OCI-LY1 (cell line): ENCODE measurements at regions not wholly inside any gene's neighbourhood (a gene's known extent, or its start where the extent isn't known, plus 50 kb on each side); places are given as distances from the start of the nearest gene placed in this dataset.

ENCODE experiments used
- H2AFZ ChIP-seq: fragments of 200-600 bp; sonication (generic), shearing (Covaris generic); 2 replicates; pipeline ENCODE4 v1.6.0; 2014; ENCODE audit warnings: antibody characterized with exemption, mild to moderate bottlenecking, low read length
- H3F3A ChIP-seq: fragments of 200-600 bp; sonication (generic), shearing (Covaris generic); 2 replicates; pipeline ENCODE4 v1.6.0; 2014; ENCODE audit warnings: mild to moderate bottlenecking, antibody characterized with exemption, low read length, moderate library complexity; ENCODE audit not compliant: insufficient read depth
- H3K27ac ChIP-seq: fragments of 200-600 bp; sonication (generic); 2 replicates; pipeline ENCODE4 v1.5.1; 2014; ENCODE audit warnings: low read length, mixed run types, mild to moderate bottlenecking, low read depth; ENCODE audit not compliant: poor library complexity, severe bottlenecking
- H3K27me3 ChIP-seq: fragments of 200-600 bp; sonication (generic); 2 replicates; pipeline ENCODE4 v1.6.0; 2014; ENCODE audit warnings: antibody characterized with exemption, mild to moderate bottlenecking, low read length, moderate library complexity; ENCODE audit not compliant: insufficient read depth
- H3K36me3 ChIP-seq: fragments of 200-600 bp; sonication (generic); 2 replicates; pipeline ENCODE4 v1.6.1; 2014; ENCODE audit warnings: mild to moderate bottlenecking, antibody characterized with exemption, low read length, moderate library complexity, mixed read lengths; ENCODE audit not compliant: insufficient read depth
- H3K4me1 ChIP-seq: fragments of 200-600 bp; sonication (generic); 2 replicates; pipeline ENCODE4 v1.5.1; 2014; ENCODE audit warnings: mild to moderate bottlenecking, low read length, moderate library complexity; ENCODE audit not compliant: insufficient read depth, severe bottlenecking
- H3K4me2 ChIP-seq: fragments of 200-600 bp; sonication (generic), shearing (Covaris generic); 2 replicates; pipeline ENCODE4 v1.6.1; 2014; ENCODE audit warnings: low read length
- H3K4me3 ChIP-seq: fragments of 200-600 bp; sonication (generic); 2 replicates; pipeline ENCODE4 v1.5.1; 2014; ENCODE audit warnings: low read length, low read depth, mild to moderate bottlenecking, mixed read lengths; ENCODE audit not compliant: poor library complexity, severe bottlenecking
- H3K79me2 ChIP-seq: fragments of 200-600 bp; shearing (Covaris generic); 2 replicates; pipeline ENCODE4 v1.6.1; 2016; ENCODE audit warnings: mixed run types, low read length, mixed read lengths; ENCODE audit not compliant: insufficient read depth
- H3K9ac ChIP-seq: fragments of 200-600 bp; sonication (generic), shearing (Covaris generic); 2 replicates; pipeline ENCODE4 v1.6.1; 2014; ENCODE audit warnings: mild to moderate bottlenecking, low read length, mixed read lengths
- H3K9me2 ChIP-seq: fragments of 200-600 bp; sonication (generic), shearing (Covaris generic); 2 replicates; pipeline ENCODE4 v1.6.1; 2014; ENCODE audit warnings: low read depth, mild to moderate bottlenecking, low read length, mixed read lengths
- H3K9me3 ChIP-seq: fragments of 200-600 bp; shearing (Covaris generic); 2 replicates; pipeline ENCODE4 v1.6.1; 2014; ENCODE audit warnings: low read length, mixed read lengths
- H4K20me1 ChIP-seq: fragments of 200-600 bp; sonication (generic), shearing (Covaris generic); 2 replicates; pipeline ENCODE4 v1.6.0; 2016; ENCODE audit warnings: mild to moderate bottlenecking, low read length; ENCODE audit not compliant: insufficient read depth
- CTCF ChIP-seq: fragments of 200-600 bp; sonication (generic), shearing (Covaris generic); IDR thresholded peaks from 2 replicates; pipeline ENCODE4 v1.5.1; 2017; ENCODE audit warnings: mild to moderate bottlenecking, antibody characterized with exemption, low read length, moderate library complexity, mixed read lengths
- EZH2 ChIP-seq: fragments of 200-600 bp; sonication (generic), shearing (Covaris generic); IDR thresholded peaks from 2 replicates; pipeline ENCODE4 v1.8.0; 2017; ENCODE audit warnings: borderline replicate concordance, mixed run types, mild to moderate bottlenecking, antibody characterized with exemption, low read length, moderate library complexity, mixed read lengths

GRCh38 chr6:82775361-82775760 is 290.3 kb downstream of the UBE3D start:
- H3F3A ChIP-seq, result no peaks in the 10 kb centered on the region
- no peak overlapping the region for H3K4me3 ChIP-seq
- H3K36me3 ChIP-seq, result no peaks in the 10 kb centered on the region
- no peaks in the 10 kb centered on the region for H4K20me1 ChIP-seq
- H3K27me3 ChIP-seq, result no peaks in the 10 kb centered on the region
- H3K9me3 ChIP-seq, result no peaks in the 10 kb centered on the region
- no peak overlapping the region for H3K27ac ChIP-seq
- no peak overlapping the region for H2AFZ ChIP-seq
- no peaks in the 10 kb centered on the region for H3K79me2 ChIP-seq
- no peak for TF ChIP-seq EZH2
- no peak for TF ChIP-seq CTCF
- no peaks in the 10 kb centered on the region for H3K9me2 ChIP-seq
- H3K9ac ChIP-seq, result no peak overlapping the region
- H3K4me2 ChIP-seq, result no peak overlapping the region
- no peaks in the 10 kb centered on the region for H3K4me1 ChIP-seq

GRCh38 chr6:82775981-82776380 is 289.7 kb downstream of the UBE3D start:
- Histone ChIP-seq H3K9me3 (no peaks in the 10 kb centered on the region), H3K9ac (no peak overlapping the region), H2AFZ (no peak overlapping the region), H3K4me2 (no peak overlapping the region), H3F3A (no peaks in the 10 kb centered on the region), H3K4me3 (no peak overlapping the region), H4K20me1 (no peaks in the 10 kb centered on the region), H3K79me2 (no peaks in the 10 kb centered on the region), H3K27me3 (no peaks in the 10 kb centered on the region), H3K36me3 (no peaks in the 10 kb centered on the region), H3K4me1 (no peaks in the 10 kb centered on the region), H3K27ac (no peak overlapping the region), H3K9me2 (no peaks in the 10 kb centered on the region)
- no peak for TF ChIP-seq CTCF
- TF ChIP-seq EZH2, result no peak

- H3K27ac ChIP-seq, result no peak overlapping the region
- H3K27me3 ChIP-seq, result no peaks in the 10 kb centered on the region
- no peaks in the 10 kb centered on the region for H3K79me2 ChIP-seq
- H3K9me2 ChIP-seq, result no peaks in the 10 kb centered on the region
- no peaks in the 10 kb centered on the region for H3K36me3 ChIP-seq
- no peak overlapping the region for H3K4me2 ChIP-seq
- H3K9me3 ChIP-seq, result no peaks in the 10 kb centered on the region
- no peak overlapping the region for H2AFZ ChIP-seq
- no peak overlapping the region for H3K9ac ChIP-seq
- H3K4me1 ChIP-seq, result no peaks in the 10 kb centered on the region
- no peaks in the 10 kb centered on the region for H4K20me1 ChIP-seq
- TF ChIP-seq CTCF (no peak), EZH2 (no peak)
- H3K4me3 ChIP-seq, result no peak overlapping the region
- no peaks in the 10 kb centered on the region for H3F3A ChIP-seq
Observed at GRCh38 chr6:82779041-82779440, 286.6 kb downstream of the UBE3D start.
